ENCODE measurements at regions not wholly inside any gene's neighbourhood (a gene's known extent, or its start where the extent isn't known, plus 50 kb on each side); places are given as distances from the start of the nearest gene placed in this dataset.

DNA sequence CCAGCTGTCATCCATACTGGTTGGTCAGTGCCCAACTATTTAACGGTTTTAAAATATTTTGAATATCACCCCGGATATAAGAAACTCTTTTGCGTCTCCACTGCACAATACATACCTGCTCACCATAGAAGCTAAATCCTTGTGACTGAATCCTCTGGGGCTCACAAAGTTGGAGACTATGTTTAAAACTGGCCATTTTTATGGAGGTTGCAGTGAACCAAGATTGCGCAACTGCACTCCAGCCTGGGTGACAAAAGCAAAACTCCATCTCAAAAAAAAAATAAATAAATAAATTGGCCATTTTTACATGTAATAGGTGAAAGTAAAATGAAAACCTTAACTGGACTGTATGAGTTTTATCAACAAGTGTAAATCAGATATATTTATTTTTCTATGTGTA is 55.6 kb upstream of the TMEM17 start:
- no peak for DNase-seq

DNA sequence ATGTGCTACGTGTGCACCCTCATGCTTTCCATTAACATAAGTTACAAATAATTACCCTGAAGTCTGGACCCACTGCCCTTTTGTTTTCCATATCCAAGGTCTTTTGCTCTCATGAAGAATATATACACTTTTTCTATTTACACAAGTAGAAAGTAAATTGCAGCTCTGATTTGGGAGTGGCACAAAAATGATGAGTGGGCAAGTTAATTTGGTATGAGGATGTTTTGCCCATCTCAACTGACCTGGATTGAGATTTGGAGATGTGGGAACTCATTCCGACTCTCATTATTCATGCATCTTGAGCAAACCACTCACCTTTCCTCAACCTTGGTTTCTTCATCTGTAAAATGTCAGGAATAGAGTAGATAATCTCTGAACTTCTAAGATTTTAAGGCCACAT is 53.6 kb upstream of the TMEM17 start:
- DNase-seq: no peak

GRCh38 chr2:62558743-62559142 is 52.7 kb upstream of the TMEM17 start:
- DNase-seq: no peak

GRCh38 chr2:62556086-62556485 is 50.1 kb upstream of the TMEM17 start:
- DNase-seq: no peak

Data from SW 1271 (cell line).